B cell (primary cell): ENCODE measurements at regions not wholly inside any gene's neighbourhood (a gene's known extent, or its start where the extent isn't known, plus 50 kb on each side); places are given as distances from the start of the nearest gene placed in this dataset.

Experiments
- ATAC-seq: fragments of 200-7000 bp; cut with Tn5 transposase; one replicate; pipeline ENCODE4 v1.10.0; 2021; ENCODE audit warnings: low read depth, mild to moderate bottlenecking, moderate number of reproducible peaks, moderate library complexity
- CTCF ChIA-PET: fragments of 350-600 bp; sonication (Branson Sonifier 250); formaldehyde crosslinking; loops from one replicate; lab custom pipeline; 2021; ENCODE audit warnings: antibody characterized with exemption, inconsistent platforms; lab: Charles Lee
- POLR2A ChIA-PET: fragments of 350-600 bp; sonication (Branson Sonifier 250); formaldehyde crosslinking; loops from one replicate; lab custom pipeline; 2021; ENCODE audit warnings: antibody characterized with exemption; lab: Charles Lee
- DNase-seq: peaks from one replicate; pipeline ENCODE4 v3.0.0; 2013
- H2AFZ ChIP-seq: 2 replicates; pipeline ENCODE4 v1.6.1; 2012; ENCODE audit warnings: mild to moderate bottlenecking, low read depth, low read length; ENCODE audit not compliant: insufficient read depth, poor library complexity, severe bottlenecking
- H3K27ac ChIP-seq, 2 donors: 1 replicate in 1 of 2; 2 replicates in 1 of 2; pipeline ENCODE4 v1.5.1; 2012 to 2013; ENCODE audit warnings: low read length in 2 of 2, mild to moderate bottlenecking in 2 of 2, moderate library complexity in 1 of 2
- H3K27me3 ChIP-seq, 4 experiments: fragments of 200-600 bp in 1 of 4; sonication (generic) in 1 of 4; replicated peaks in 1 of 4; 1 replicate in 2 of 4; 2 replicates in 2 of 4; pipeline versions ENCODE4 v1.6.1 to v1.7.0; 2013 to 2016; ENCODE audit warnings: low read length in 3 of 4, mild to moderate bottlenecking in 2 of 4, mixed read lengths in 1 of 4, moderate library complexity in 1 of 4; ENCODE audit not compliant: insufficient read depth in 4 of 4, control insufficient read depth in 3 of 4; ENCODE audit errors: control extremely low read depth in 1 of 4
- H3K36me3 ChIP-seq, 2 experiments: replicated peaks in 1 of 2; 1 replicate in 1 of 2; 2 replicates in 1 of 2; pipeline versions ENCODE4 v1.6.1 to v1.7.1; 2013; ENCODE audit warnings: low read length in 1 of 2; ENCODE audit not compliant: insufficient read depth in 2 of 2, control insufficient read depth in 1 of 2; ENCODE audit errors: control extremely low read depth in 1 of 2, extremely low read depth in 1 of 2
- H3K4me1 ChIP-seq, 2 donors: fragments of 200-600 bp in 1 of 2; sonication (generic) in 1 of 2; 1 replicate in 1 of 2; 2 replicates in 1 of 2; pipeline versions ENCODE4 v1.5.1 to v1.6.1; 2013 to 2017; ENCODE audit warnings: low read length in 2 of 2; ENCODE audit not compliant: control insufficient read depth in 2 of 2, insufficient read depth in 2 of 2
- H3K4me2 ChIP-seq: replicated peaks from 2 replicates; pipeline ENCODE3; 2012; ENCODE audit warnings: mild to moderate bottlenecking, low read depth, low read length; ENCODE audit not compliant: poor library complexity, severe bottlenecking
- H3K4me3 ChIP-seq, 5 experiments: fragments of 200-600 bp in 1 of 5; sonication (generic) in 1 of 5; 1 replicate in 3 of 5; 2 replicates in 2 of 5; pipeline versions ENCODE4 v1.5.1 to v1.7.0; 2011 to 2016; ENCODE audit warnings: low read length in 4 of 5, mild to moderate bottlenecking in 4 of 5, low read depth in 2 of 5, control low read depth in 1 of 5, moderate library complexity in 1 of 5; ENCODE audit not compliant: insufficient read depth in 1 of 5; ENCODE audit errors: control extremely low read depth in 1 of 5, extremely low read depth in 1 of 5
- H3K79me2 ChIP-seq: fragments of 200-600 bp; sonication (generic); one replicate; pipeline ENCODE4 v1.6.0; 2016; ENCODE audit warnings: low read length; ENCODE audit not compliant: control insufficient read depth, insufficient read depth
- H3K9ac ChIP-seq: fragments of 200-600 bp; sonication (generic); 2 replicates; pipeline ENCODE4 v1.6.1; 2017; ENCODE audit warnings: mild to moderate bottlenecking, low read length, moderate library complexity
- H3K9me3 ChIP-seq, 3 donors: one replicate each; pipeline versions ENCODE4 v1.6.1 to v1.7.1; 2013; ENCODE audit warnings: low read length in 2 of 3; ENCODE audit not compliant: control insufficient read depth in 2 of 3, insufficient read depth in 1 of 3; ENCODE audit errors: control extremely low read depth in 1 of 3
- H4K20me1 ChIP-seq: 2 replicates; pipeline ENCODE4 v1.6.0; 2012; ENCODE audit warnings: mild to moderate bottlenecking, low read length; ENCODE audit not compliant: insufficient read depth, control insufficient read depth, poor library complexity, severe bottlenecking
- H3K27ac Mint-ChIP-seq: one replicate; pipeline ENCODE4 v1.8.0; 2021; ENCODE audit warnings: mixed read lengths
- H3K27me3 Mint-ChIP-seq: one replicate; pipeline ENCODE4 v1.8.0; 2021; ENCODE audit warnings: mixed read lengths
- H3K4me1 Mint-ChIP-seq: one replicate; pipeline ENCODE4 v1.8.0; 2021; ENCODE audit warnings: mixed read lengths
- H3K4me3 Mint-ChIP-seq: one replicate; pipeline ENCODE4 v1.8.0; 2021; ENCODE audit warnings: mixed read lengths
- H3K9me3 Mint-ChIP-seq: one replicate; pipeline ENCODE4 v1.8.0; 2022; ENCODE audit warnings: mixed read lengths; ENCODE audit not compliant: insufficient read depth
- EZH2 ChIP-seq: IDR thresholded peaks from 2 replicates; pipeline ENCODE4 v1.6.1; 2012; ENCODE audit warnings: borderline replicate concordance, low read depth, mild to moderate bottlenecking, moderate library complexity, low read length; ENCODE audit not compliant: insufficient read depth, poor library complexity, severe bottlenecking
- WGBS: methylation state at CpG from one replicate; pipeline ENCODE4 v1.1.5; 2013; ENCODE audit warnings: missing lambda C conversion rate; ENCODE audit not compliant: insufficient coverage; 5-methylcytosine and 5-hydroxymethylcytosine counted together
- intact Hi-C: fragments of 100-400 bp; cut with micrococcal nuclease; formaldehyde crosslinking; loops from one replicate; pipeline ENCODE4 v1.10.0; 2022
- TF ChIP-seq, protein P1 (sequence below): fragments of 200-600 bp; IDR thresholded peaks from one replicate; pipeline ENCODE4 v1.8.0; 2022; ENCODE audit warnings: antibody characterized with exemption, mild to moderate bottlenecking

DNA sequence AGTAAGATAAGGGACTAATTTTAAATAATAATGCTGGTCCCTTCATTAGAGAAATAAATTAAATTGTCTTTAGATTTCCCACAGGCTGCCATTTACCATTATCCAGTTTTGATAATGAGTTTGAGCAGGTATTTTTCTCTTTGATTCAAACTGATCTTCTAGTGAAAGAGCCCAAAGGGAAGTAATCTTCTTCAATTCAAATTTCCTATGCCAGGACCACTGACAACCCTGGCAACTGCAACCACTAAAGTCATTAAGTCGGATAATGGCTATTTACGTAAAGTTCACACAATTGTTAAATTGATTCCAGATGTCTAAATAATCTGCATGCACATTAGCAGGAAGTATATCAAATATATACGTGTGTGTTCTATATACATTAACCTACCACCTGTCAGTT, 399.3 kb downstream of the PTPRC start:
- Histone ChIP-seq H3K4me3 (no peak overlapping the region), H3K4me2 (no peak overlapping the region), H2AFZ (no peak overlapping the region), H4K20me1 (no peaks in the 10 kb centered on the region), H3K4me1 (peaks cover 7 to 22% of the 10 kb centered on the region in 2 donors), H3K36me3 (no peaks in the 10 kb centered on the region), H3K79me2 (no peaks in the 10 kb centered on the region), H3K9ac (no peak overlapping the region), H3K27ac (no peak overlapping the region), H3K27me3 (peaks cover 0 to 9% (median 0%) of the 10 kb centered on the region in 4 experiments), H3K9me3 (peaks cover 0 to 1% (median 0%) of the 10 kb centered on the region in 3 donors)
- TF ChIP-seq, protein P1, sequence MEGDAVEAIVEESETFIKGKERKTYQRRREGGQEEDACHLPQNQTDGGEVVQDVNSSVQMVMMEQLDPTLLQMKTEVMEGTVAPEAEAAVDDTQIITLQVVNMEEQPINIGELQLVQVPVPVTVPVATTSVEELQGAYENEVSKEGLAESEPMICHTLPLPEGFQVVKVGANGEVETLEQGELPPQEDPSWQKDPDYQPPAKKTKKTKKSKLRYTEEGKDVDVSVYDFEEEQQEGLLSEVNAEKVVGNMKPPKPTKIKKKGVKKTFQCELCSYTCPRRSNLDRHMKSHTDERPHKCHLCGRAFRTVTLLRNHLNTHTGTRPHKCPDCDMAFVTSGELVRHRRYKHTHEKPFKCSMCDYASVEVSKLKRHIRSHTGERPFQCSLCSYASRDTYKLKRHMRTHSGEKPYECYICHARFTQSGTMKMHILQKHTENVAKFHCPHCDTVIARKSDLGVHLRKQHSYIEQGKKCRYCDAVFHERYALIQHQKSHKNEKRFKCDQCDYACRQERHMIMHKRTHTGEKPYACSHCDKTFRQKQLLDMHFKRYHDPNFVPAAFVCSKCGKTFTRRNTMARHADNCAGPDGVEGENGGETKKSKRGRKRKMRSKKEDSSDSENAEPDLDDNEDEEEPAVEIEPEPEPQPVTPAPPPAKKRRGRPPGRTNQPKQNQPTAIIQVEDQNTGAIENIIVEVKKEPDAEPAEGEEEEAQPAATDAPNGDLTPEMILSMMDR, result no peak
- no peak for TF ChIP-seq EZH2
- no CpG with 5 or more reads among the region's 3 CpGs for WGBS
- H3K27ac Mint-ChIP-seq, result no peak overlapping the region
- H3K27me3 Mint-ChIP-seq, result peaks cover 15% of the 10 kb centered on the region
- no peak for DNase-seq
- intact Hi-C loops, result no loop called here
- no peaks in the 10 kb centered on the region for H3K9me3 Mint-ChIP-seq
- no peak for ATAC-seq
- ChIA-PET CTCF (no interaction called here), POLR2A (no interaction called here)
- H3K4me1 Mint-ChIP-seq, result peaks cover 24% of the 10 kb centered on the region
- no peak overlapping the region for H3K4me3 Mint-ChIP-seq

DNA sequence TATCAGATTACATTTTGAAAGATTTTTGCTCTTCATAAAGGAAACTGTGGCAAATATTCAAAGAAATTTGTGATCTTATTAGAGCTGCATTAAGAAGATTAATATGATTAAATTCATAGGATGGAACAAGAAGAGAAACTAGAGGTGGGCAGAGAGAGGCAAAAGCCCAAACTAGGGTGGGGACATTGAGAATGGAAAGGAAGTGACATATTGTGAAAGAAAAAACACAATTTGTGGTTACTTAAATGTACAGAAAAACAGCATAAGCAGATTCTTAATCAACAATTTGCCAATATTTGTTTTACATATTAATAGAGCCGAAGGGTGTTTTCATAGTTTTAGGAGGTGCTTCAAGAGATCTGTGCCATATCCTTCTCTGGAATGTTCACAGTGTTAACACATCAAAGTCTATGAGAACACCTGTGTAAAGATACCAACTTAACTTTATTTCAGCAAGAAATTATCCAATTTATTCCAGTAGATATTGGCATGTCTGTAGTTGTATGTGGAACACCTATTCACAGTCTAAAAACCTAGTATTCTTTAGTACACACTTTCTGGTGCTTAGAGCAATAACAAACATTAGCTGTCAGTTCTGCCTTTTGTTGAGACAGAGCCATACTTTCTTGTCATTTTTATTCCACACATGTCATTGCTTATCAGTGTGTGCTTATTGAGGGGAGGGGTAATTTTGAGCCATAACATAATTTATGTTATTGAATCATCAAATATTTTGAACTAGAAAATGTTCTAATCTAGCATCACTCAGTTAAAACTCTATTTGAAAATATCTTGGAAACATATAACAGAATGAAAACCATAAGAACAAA, 401.5 kb downstream of the PTPRC start:
- Histone ChIP-seq H3K4me2 (no peak overlapping the region), H3K36me3 (no peaks in the 10 kb centered on the region), H3K9me3 (peaks cover 0 to 1% (median 0%) of the 10 kb centered on the region in 3 donors), H3K79me2 (no peaks in the 10 kb centered on the region), H4K20me1 (no peaks in the 10 kb centered on the region), H2AFZ (no peak overlapping the region), H3K4me3 (no peak overlapping the region), H3K4me1 (peaks cover 7 to 22% of the 10 kb centered on the region in 2 donors), H3K27me3 (peaks cover 0 to 22% (median 0%) of the 10 kb centered on the region in 4 experiments), H3K9ac (no peak overlapping the region), H3K27ac (no peak overlapping the region)
- no peak for DNase-seq
- POLR2A ChIA-PET, result no interaction called here
- peaks cover 22% of the 10 kb centered on the region for H3K27me3 Mint-ChIP-seq
- H3K4me1 Mint-ChIP-seq, result peaks cover 20% of the 10 kb centered on the region
- intact Hi-C loops, result no loop called here
- no peak for ATAC-seq
- no peak overlapping the region for H3K27ac Mint-ChIP-seq
- WGBS, result no CpG with 5 or more reads among the region's 1 CpG
- H3K9me3 Mint-ChIP-seq, result no peaks in the 10 kb centered on the region
- TF ChIP-seq, protein P1, result no peak
- TF ChIP-seq EZH2, result no peak
- CTCF ChIA-PET, result interaction anchor here (0.6 kb wide), 1 partner anchor 29 kb away, joined by 5 read pairs; no protein-coding TSS in a partner anchor
- no peak overlapping the region for H3K4me3 Mint-ChIP-seq
